Panc1 (cell line): ENCODE measurements at regions not wholly inside any gene's neighbourhood (a gene's known extent, or its start where the extent isn't known, plus 50 kb on each side); places are given as distances from the start of the nearest gene placed in this dataset.

ENCODE experiments used
- ATAC-seq: fragments of 200-7000 bp; cut with Tn5 transposase; 2 replicates; pipeline ENCODE4 v1.9.1; 2020; ENCODE audit warnings: mild to moderate bottlenecking, moderate library complexity
- BruUV-seq: library from RNA; stranded (reverse); fragments of 400-500 nt; replicated peaks from 2 replicates; lab custom pipeline; 2021; lab: Mats Ljungman, UMichigan
- CTCF ChIA-PET: fragments of 300-600 bp; sonication (Branson Sonifier 250); formaldehyde crosslinking; loops from one replicate; lab custom pipeline; 2022; ENCODE audit warnings: antibody characterized with exemption; lab: Charles Lee
- POLR2A ChIA-PET: fragments of 300-600 bp; sonication (Branson Sonifier 250); formaldehyde crosslinking; loops from one replicate; lab custom pipeline; 2022; ENCODE audit warnings: antibody characterized with exemption; lab: Charles Lee
- DNase-seq: peaks from one replicate; pipeline ENCODE4 v3.0.0-alpha.2; 2010; ENCODE audit warnings: low read depth, low spot score
- H3K27ac ChIP-seq: 2 replicates; pipeline ENCODE4 v1.5.1; 2011; ENCODE audit warnings: mild to moderate bottlenecking, low read length, inconsistent platforms
- H3K27me3 ChIP-seq: fragments of 200-500 bp; sonication (Bioruptor generic); 2 replicates; pipeline ENCODE4 v1.6.0; 2014; ENCODE audit warnings: low read length, inconsistent platforms; ENCODE audit not compliant: control insufficient read depth, insufficient read depth
- H3K36me3 ChIP-seq: fragments of 200-500 bp; sonication (Bioruptor generic); 2 replicates; pipeline ENCODE4 v1.5.1; 2014; ENCODE audit warnings: inconsistent platforms, mild to moderate bottlenecking, low read length, moderate library complexity; ENCODE audit not compliant: control insufficient read depth, insufficient read depth
- H3K4me1 ChIP-seq: 2 replicates; pipeline ENCODE4 v1.5.1; 2011; ENCODE audit warnings: inconsistent platforms, mild to moderate bottlenecking, low read length, moderate library complexity; ENCODE audit not compliant: control insufficient read depth, insufficient read depth
- H3K4me3 ChIP-seq, 2 experiments: 2 replicates each; pipeline ENCODE4 v1.5.1; 2011 to 2012; ENCODE audit warnings: low read depth in 2 of 2, low read length in 2 of 2, mild to moderate bottlenecking in 2 of 2, inconsistent platforms in 1 of 2, moderate library complexity in 1 of 2
- H3K9me3 ChIP-seq: fragments of 200-500 bp; sonication (Bioruptor generic); 2 replicates; pipeline ENCODE4 v1.5.1; 2014; ENCODE audit warnings: low read depth, mild to moderate bottlenecking, inconsistent platforms, low read length, moderate library complexity; ENCODE audit not compliant: control insufficient read depth, insufficient read depth
- POLR2AphosphoS5 ChIP-seq: IDR thresholded peaks from 2 replicates; pipeline ENCODE4 v1.6.1; 2012; ENCODE audit warnings: mild to moderate bottlenecking, low read depth, low read length, moderate library complexity
- SIN3A ChIP-seq: IDR thresholded peaks from 2 replicates; pipeline ENCODE4 v1.6.1; 2012; ENCODE audit warnings: low read depth, mild to moderate bottlenecking, low read length, moderate library complexity, borderline replicate concordance; ENCODE audit not compliant: insufficient read depth
- TCF7L2 ChIP-seq: IDR thresholded peaks from 2 replicates; pipeline ENCODE4 v1.6.1; 2011; ENCODE audit warnings: mild to moderate bottlenecking, low read depth, low read length, inconsistent platforms
- in situ Hi-C: cut with HindIII; loops from 2 replicates; pipeline ENCODE4 v1.10.0; 2016; ENCODE audit warnings: low sequenced_read_pairs, low pct_unique_long_range_greater_than_20kb
- intact Hi-C: fragments of 100-400 bp; cut with micrococcal nuclease; formaldehyde crosslinking; loops from one replicate; pipeline ENCODE4 v1.10.0; 2022; ENCODE audit not compliant: unreplicated experiment
- TF ChIP-seq, protein P1 (sequence below), 2 experiments: IDR thresholded peaks; 2 replicates each; pipeline ENCODE4 v1.6.1; 2011 to 2012; ENCODE audit warnings: low read depth in 2 of 2, control low read depth in 1 of 2, low read length in 1 of 2, mild to moderate bottlenecking in 1 of 2, moderate library complexity in 1 of 2; ENCODE audit not compliant: insufficient read depth in 1 of 2
- TF ChIP-seq, protein P2 (sequence below): fragments of 450-650 bp; IDR thresholded peaks from 2 replicates; pipeline ENCODE4 v1.5.1; 2017; ENCODE audit warnings: mild to moderate bottlenecking

DNA sequence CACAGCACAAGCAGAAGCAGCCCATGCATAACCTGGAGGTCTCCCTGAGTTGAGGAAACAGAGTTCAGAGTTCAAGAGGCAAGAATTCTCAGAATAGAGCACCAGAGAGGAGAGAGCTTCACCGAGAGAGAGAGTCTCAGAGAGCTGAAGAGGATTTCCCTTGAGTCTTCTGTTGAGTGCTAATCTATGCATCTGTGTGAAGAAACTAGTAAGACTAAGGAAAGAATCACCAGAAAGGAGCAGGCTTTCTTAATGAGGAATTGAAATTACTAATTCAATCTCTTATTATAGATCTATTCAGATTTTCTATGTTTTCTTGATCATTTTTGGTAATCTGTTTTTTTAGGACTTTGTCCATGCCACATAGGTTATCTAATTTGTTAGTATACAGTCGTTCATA is 89.3 kb upstream of the CTAGE1 start:
- Histone ChIP-seq H3K4me1 (no peaks in the 10 kb centered on the region), H3K36me3 (no peaks in the 10 kb centered on the region), H3K9me3 (no peaks in the 10 kb centered on the region), H3K27ac (no peak overlapping the region), H3K27me3 (no peaks in the 10 kb centered on the region), H3K4me3 (no peak overlapping the region)
- in situ Hi-C loops, result no loop called here
- ATAC-seq (no peak), DNase-seq (no peak)
- BruUV-seq, result no TSS peak
- CTCF ChIA-PET, result no interaction called here
- intact Hi-C loops, result no loop called here
- TF ChIP-seq TCF7L2, result no peak
- POLR2A ChIA-PET, result no interaction called here

DNA sequence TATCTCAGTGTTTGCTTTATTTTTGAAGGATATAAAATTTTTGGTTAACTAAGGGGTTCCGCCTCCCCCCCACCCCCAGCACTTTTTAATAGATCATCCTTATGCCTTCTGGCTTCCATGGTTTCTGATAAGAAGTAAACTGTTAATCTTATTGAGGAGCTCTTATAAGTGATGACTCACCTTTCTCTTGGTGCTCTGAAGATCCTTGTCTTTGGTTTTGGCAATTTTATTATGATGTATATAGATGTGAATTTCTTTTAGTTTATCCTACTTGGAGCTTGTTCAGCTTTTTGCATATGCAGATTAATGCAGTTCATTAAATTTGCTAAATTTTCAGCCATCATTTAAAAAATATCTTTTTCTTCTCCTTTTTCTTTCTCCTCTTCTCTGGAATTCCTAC is 91.7 kb upstream of the CTAGE1 start:
- intact Hi-C loops (no loop called here), in situ Hi-C loops (no loop called here)
- BruUV-seq, result no TSS peak

DNA sequence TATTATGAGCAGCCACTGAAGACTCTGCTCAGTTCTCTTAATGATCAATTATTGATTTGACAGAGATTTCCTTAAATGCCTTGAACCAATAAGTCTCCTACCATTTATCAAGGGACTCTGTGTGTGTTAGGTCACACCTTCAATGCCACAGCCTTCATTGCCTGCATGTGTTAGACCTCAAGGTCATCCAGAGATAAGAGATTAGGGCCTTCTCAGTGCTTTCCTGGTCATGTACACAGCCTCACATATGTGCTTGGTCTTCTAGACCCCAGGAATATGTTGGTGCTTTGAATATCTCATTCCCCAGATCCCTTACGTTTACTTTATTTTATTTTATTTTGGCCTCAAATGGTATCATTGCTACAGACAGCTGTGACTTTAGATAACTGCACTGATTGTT is 93.0 kb upstream of the CTAGE1 start:
- Histone ChIP-seq H3K36me3 (no peaks in the 10 kb centered on the region), H3K27me3 (no peaks in the 10 kb centered on the region), H3K4me3 (no peak overlapping the region), H3K4me1 (no peaks in the 10 kb centered on the region), H3K9me3 (no peaks in the 10 kb centered on the region), H3K27ac (no peak overlapping the region)
- no peak for DNase-seq
- ChIA-PET CTCF (no interaction called here), POLR2A (no interaction called here)
- in situ Hi-C loops, result no loop called here
- no TSS peak for BruUV-seq
- no peak for TF ChIP-seq SIN3A
- TF ChIP-seq, protein P1, sequence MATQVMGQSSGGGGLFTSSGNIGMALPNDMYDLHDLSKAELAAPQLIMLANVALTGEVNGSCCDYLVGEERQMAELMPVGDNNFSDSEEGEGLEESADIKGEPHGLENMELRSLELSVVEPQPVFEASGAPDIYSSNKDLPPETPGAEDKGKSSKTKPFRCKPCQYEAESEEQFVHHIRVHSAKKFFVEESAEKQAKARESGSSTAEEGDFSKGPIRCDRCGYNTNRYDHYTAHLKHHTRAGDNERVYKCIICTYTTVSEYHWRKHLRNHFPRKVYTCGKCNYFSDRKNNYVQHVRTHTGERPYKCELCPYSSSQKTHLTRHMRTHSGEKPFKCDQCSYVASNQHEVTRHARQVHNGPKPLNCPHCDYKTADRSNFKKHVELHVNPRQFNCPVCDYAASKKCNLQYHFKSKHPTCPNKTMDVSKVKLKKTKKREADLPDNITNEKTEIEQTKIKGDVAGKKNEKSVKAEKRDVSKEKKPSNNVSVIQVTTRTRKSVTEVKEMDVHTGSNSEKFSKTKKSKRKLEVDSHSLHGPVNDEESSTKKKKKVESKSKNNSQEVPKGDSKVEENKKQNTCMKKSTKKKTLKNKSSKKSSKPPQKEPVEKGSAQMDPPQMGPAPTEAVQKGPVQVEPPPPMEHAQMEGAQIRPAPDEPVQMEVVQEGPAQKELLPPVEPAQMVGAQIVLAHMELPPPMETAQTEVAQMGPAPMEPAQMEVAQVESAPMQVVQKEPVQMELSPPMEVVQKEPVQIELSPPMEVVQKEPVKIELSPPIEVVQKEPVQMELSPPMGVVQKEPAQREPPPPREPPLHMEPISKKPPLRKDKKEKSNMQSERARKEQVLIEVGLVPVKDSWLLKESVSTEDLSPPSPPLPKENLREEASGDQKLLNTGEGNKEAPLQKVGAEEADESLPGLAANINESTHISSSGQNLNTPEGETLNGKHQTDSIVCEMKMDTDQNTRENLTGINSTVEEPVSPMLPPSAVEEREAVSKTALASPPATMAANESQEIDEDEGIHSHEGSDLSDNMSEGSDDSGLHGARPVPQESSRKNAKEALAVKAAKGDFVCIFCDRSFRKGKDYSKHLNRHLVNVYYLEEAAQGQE (IDR thresholded peaks at IDR 0.05; ENCODE audit: insufficient read depth in 1 of 2, low read depth in 2 of 2, low read length in 1 of 2), result no peak
- TF ChIP-seq TCF7L2, result no peak
- TF ChIP-seq, protein P2, sequence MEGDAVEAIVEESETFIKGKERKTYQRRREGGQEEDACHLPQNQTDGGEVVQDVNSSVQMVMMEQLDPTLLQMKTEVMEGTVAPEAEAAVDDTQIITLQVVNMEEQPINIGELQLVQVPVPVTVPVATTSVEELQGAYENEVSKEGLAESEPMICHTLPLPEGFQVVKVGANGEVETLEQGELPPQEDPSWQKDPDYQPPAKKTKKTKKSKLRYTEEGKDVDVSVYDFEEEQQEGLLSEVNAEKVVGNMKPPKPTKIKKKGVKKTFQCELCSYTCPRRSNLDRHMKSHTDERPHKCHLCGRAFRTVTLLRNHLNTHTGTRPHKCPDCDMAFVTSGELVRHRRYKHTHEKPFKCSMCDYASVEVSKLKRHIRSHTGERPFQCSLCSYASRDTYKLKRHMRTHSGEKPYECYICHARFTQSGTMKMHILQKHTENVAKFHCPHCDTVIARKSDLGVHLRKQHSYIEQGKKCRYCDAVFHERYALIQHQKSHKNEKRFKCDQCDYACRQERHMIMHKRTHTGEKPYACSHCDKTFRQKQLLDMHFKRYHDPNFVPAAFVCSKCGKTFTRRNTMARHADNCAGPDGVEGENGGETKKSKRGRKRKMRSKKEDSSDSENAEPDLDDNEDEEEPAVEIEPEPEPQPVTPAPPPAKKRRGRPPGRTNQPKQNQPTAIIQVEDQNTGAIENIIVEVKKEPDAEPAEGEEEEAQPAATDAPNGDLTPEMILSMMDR, result no peak
- TF ChIP-seq POLR2AphosphoS5, result no peak
- intact Hi-C loops, result no loop called here
- no peak for ATAC-seq

More for the DNA sequence above, 91.7 kb upstream of the CTAGE1 start:
- H3K27me3 ChIP-seq, result no peaks in the 10 kb centered on the region
- ChIA-PET CTCF (no interaction called here), POLR2A (no interaction called here)
- DNase-seq (no peak), ATAC-seq (no peak)
- no peak overlapping the region for H3K27ac ChIP-seq
- TF ChIP-seq TCF7L2, result no peak
- TF ChIP-seq SIN3A, result no peak
- TF ChIP-seq POLR2AphosphoS5, result no peak
- TF ChIP-seq, protein P2, result no peak
- no peaks in the 10 kb centered on the region for H3K36me3 ChIP-seq
- H3K4me3 ChIP-seq, result no peak overlapping the region
- no peaks in the 10 kb centered on the region for H3K9me3 ChIP-seq
- no peaks in the 10 kb centered on the region for H3K4me1 ChIP-seq
